Pancreas (tissue), 10 donors: ENCODE measurements at regions not wholly inside any gene's neighbourhood (a gene's known extent, or its start where the extent isn't known, plus 50 kb on each side); places are given as distances from the start of the nearest gene placed in this dataset.
A peak's percentile ranks its signal among the peaks of the same experiment; 100 is the strongest.

ENCODE experiments used
- ATAC-seq, 4 donors: fragments of 200-7000 bp; cut with Tn5 transposase; one replicate each; pipeline versions ENCODE4 v1.8.0 to v1.9.1; 2020; ENCODE audit warnings: mild to moderate bottlenecking in 4 of 4, moderate library complexity in 4 of 4
- DNase-seq, 6 donors: peaks; one replicate each; pipeline ENCODE4 v3.0.0-alpha.2; 2020
- FAIRE-seq: peaks from 2 replicates; lab custom pipeline; 2012; peaks lifted over from hg19 to GRCh38; lab: Jason Lieb, UNC
- H3K27ac ChIP-seq, 4 donors: fragments of 200-600 bp; sonication (generic); 1 replicate in 3 of 4; 2 replicates in 1 of 4; pipeline versions ENCODE4 v1.5.0 to v1.8.0; 2020
- H3K27me3 ChIP-seq, 4 donors: fragments of 200-600 bp; one replicate each; pipeline ENCODE4 v1.8.0; 2021
- H3K36me3 ChIP-seq, 3 donors: fragments of 200-600 bp; sonication (generic) in 1 of 3; one replicate each; pipeline versions ENCODE4 v1.5.0 to v1.8.0; 2020 to 2021
- H3K4me1 ChIP-seq, 3 donors: fragments of 200-600 bp; one replicate each; pipeline ENCODE4 v1.8.0; 2021
- H3K4me3 ChIP-seq, 4 donors: fragments of 200-600 bp; sonication (generic) in 2 of 4; one replicate each; pipeline versions ENCODE4 v1.5.0 to v1.8.0; 2020 to 2021
- H3K9me3 ChIP-seq, 4 donors: fragments of 200-600 bp; one replicate each; pipeline ENCODE4 v1.8.0; 2021
- WGBS, 2 donors: extraction: QIAGEN DNeasy Blood & Tissue Kit; methylation state at CpG; one replicate each; pipeline ENCODE4 v1.1.7; 2013; 5-methylcytosine and 5-hydroxymethylcytosine counted together
- intact Hi-C, 3 donors: fragments of 100-400 bp; cut with DNase I; formaldehyde crosslinking; loops; one replicate each; pipeline versions ENCODE4 v1.11.1 to v1.14.2; 2022
- TF ChIP-seq, protein P1 (sequence below), 4 donors: fragments of 200-600 bp; sonication (generic) in 3 of 4; IDR thresholded peaks; one replicate each; pipeline versions ENCODE4 v1.5.0 to v1.8.0; 2021; ENCODE audit warnings: antibody characterized with exemption in 4 of 4
- donor health status: healthy with polysubstance abuse.
- donor health status: DM: no; HTN: no; CAD: no; lungs with moderate emphysema.
- donor health status: DM: no; HTN: no; CAD: no.
- donor health status: control.
- donor health status: control.
- donor health status: Bipolar disorder and iron deficiency.
- donor health status: DM: yes; HTN: yes; CAD: no.
- donor health status: DM: no; HTN: no; CAD: no.
- donor health status: DM: no; HTN: no; CAD: no.
- donor health status: DM: yes; HTN: yes; CAD: no.

DNA sequence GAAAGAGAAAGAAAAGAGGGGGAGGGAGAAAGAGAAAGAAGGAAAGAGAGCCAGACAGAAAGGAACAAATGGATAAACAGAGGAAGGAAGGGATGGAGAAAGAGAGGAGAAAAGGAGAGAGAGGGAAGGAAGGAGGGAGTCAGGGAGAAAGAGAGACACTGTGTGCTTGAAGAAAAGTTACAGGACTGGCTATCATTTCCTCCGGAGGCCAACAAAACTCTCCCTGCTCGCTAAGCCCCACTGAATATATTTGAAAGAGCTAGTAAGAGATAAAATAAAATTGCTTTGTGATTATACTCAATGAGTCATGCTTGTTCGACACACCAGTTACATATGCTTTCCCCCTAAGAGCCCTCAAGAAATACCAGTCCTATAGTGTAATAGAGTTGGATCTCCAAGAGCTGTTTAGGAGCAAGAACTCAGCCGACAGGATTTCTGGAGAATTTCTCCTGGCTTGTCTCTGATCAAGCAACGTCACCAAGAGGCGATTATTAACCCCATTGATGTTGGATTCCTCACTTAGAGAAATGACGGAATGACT, 102.2 kb downstream of the MXRA5 start:
- no peaks in the 10 kb centered on the region for H3K4me1 ChIP-seq
- WGBS, 2 donors = 45 to 56% methylated on average over 7 of the region's 7 CpGs
- H3K9me3 ChIP-seq = no peaks in the 10 kb centered on the region
- TF ChIP-seq, protein P1, sequence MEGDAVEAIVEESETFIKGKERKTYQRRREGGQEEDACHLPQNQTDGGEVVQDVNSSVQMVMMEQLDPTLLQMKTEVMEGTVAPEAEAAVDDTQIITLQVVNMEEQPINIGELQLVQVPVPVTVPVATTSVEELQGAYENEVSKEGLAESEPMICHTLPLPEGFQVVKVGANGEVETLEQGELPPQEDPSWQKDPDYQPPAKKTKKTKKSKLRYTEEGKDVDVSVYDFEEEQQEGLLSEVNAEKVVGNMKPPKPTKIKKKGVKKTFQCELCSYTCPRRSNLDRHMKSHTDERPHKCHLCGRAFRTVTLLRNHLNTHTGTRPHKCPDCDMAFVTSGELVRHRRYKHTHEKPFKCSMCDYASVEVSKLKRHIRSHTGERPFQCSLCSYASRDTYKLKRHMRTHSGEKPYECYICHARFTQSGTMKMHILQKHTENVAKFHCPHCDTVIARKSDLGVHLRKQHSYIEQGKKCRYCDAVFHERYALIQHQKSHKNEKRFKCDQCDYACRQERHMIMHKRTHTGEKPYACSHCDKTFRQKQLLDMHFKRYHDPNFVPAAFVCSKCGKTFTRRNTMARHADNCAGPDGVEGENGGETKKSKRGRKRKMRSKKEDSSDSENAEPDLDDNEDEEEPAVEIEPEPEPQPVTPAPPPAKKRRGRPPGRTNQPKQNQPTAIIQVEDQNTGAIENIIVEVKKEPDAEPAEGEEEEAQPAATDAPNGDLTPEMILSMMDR (IDR thresholded peaks at IDR 0.05) = no peak
- no peak overlapping the region for H3K4me3 ChIP-seq
- no peak overlapping the region for H3K27ac ChIP-seq
- H3K36me3 ChIP-seq = no peaks in the 10 kb centered on the region
- DNase-seq (no peak), FAIRE-seq (no peak), ATAC-seq (peak in 3 of 4 donors; percentile 26 to 29 (median 26))
- intact Hi-C loops = no loop called here
- no peaks in the 10 kb centered on the region for H3K27me3 ChIP-seq

DNA sequence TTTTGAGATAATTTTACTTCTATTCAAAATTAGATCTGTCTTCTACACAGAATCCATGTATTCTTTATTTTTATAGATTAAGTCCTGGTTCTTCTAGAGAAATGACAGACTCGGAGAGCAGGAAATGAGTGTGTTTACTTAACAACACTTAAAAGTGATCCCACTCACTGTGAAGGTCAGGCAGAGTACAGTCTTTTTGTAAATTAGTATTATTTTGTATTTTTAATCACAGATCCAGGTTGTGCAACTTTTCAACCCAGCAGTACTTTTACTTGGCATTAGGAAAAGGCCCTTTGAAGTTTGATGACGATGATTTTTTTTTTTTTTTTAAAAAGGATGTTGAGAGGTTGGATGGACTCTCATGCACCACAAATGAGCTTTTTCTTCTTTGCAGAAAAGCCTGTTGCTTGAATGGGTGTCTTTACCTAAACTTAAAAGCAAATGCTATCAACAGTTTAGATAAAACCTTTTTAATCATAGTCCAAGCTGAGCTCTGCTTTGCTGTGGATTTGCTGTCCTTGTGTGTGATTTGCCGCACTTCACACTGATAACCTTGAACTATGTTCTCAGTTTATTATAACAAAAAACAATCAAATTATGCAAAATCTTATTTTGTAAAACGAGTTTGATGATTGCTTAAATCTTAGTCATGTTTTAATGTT, 114.1 kb downstream of the MXRA5 start:
- no peaks in the 10 kb centered on the region for H3K27me3 ChIP-seq
- ATAC-seq = peak in 2 of 4 donors; percentile 62 to 67
- TF ChIP-seq, protein P1 (IDR thresholded peaks at IDR 0.05) = no peak
- peaks cover 0 to 7% (median 5%) of the 10 kb centered on the region in 3 donors for H3K4me1 ChIP-seq
- FAIRE-seq = peak; percentile 51
- H3K4me3 ChIP-seq = no peak overlapping the region
- H3K36me3 ChIP-seq = no peaks in the 10 kb centered on the region
- H3K27ac ChIP-seq = peak overlapping the region in 1 of 4 donors; percentile 10
- H3K9me3 ChIP-seq = no peaks in the 10 kb centered on the region
- no peak for DNase-seq
- intact Hi-C loops = no loop called here
- 10 to 14% methylated on average over 4 of the region's 4 CpGs for WGBS, 2 donors

- ATAC-seq (no peak), FAIRE-seq (no peak), DNase-seq (no peak)
- peaks cover 0 to 7% (median 5%) of the 10 kb centered on the region in 3 donors for H3K4me1 ChIP-seq
- intact Hi-C loops = no loop called here
- H3K4me3 ChIP-seq = no peak overlapping the region
- no peaks in the 10 kb centered on the region for H3K9me3 ChIP-seq
- TF ChIP-seq, protein P1 (IDR thresholded peaks at IDR 0.05) = no peak
- H3K36me3 ChIP-seq = no peaks in the 10 kb centered on the region
- H3K27me3 ChIP-seq = no peaks in the 10 kb centered on the region
- H3K27ac ChIP-seq = no peak overlapping the region
- 69 to 73% methylated on average over 7 of the region's 7 CpGs for WGBS, 2 donors
Measured at GRCh38 chrX:3231766-3232165, 114.7 kb downstream of the MXRA5 start.

- DNase-seq (no peak), FAIRE-seq (no peak), ATAC-seq (no peak)
- Histone ChIP-seq H3K36me3 (no peaks in the 10 kb centered on the region), H3K4me1 (peaks cover 5 to 9% (median 7%) of the 10 kb centered on the region in 3 donors), H3K9me3 (no peaks in the 10 kb centered on the region), H3K4me3 (no peak overlapping the region), H3K27ac (no peak overlapping the region), H3K27me3 (no peaks in the 10 kb centered on the region)
- intact Hi-C loops = no loop called here
- 82 to 88% methylated on average over 2 of the region's 2 CpGs for WGBS, 2 donors
- TF ChIP-seq, protein P1 (IDR thresholded peaks at IDR 0.05) = no peak
Measured at GRCh38 chrX:3230496-3230895, 116.0 kb downstream of the MXRA5 start.

DNA sequence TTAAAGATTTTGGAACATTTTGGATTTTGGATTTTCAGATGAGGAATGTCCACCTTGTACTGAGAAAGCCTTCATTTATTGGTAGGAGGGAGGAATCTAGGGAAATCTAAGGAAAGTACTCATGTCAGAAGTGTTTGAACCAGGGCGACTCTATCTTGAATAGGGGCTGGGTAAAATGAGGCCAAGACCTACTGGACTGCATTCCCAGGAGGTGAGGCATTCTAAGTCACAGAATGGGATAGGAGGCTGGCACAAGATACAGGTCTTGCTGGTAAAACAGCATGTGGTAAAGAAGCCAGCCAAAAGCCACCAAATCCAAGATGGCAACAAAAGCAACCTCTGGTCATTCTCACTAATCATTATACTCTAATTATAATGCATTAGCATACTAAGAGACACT, 118.9 kb downstream of the MXRA5 start:
- FAIRE-seq (no peak), ATAC-seq (no peak), DNase-seq (no peak)
- WGBS, 2 donors = 82 to 84% methylated on average over 1 of the region's 1 CpG
- no peaks in the 10 kb centered on the region for H3K36me3 ChIP-seq
- TF ChIP-seq, protein P1 (IDR thresholded peaks at IDR 0.05) = no peak
- H3K27me3 ChIP-seq = no peaks in the 10 kb centered on the region
- H3K4me3 ChIP-seq = no peak overlapping the region
- intact Hi-C loops = no loop called here
- H3K27ac ChIP-seq = no peak overlapping the region
- H3K4me1 ChIP-seq = peaks cover 3 to 5% (median 4%) of the 10 kb centered on the region in 3 donors
- no peaks in the 10 kb centered on the region for H3K9me3 ChIP-seq
